ENCODE measurements at regions not wholly inside any gene's neighbourhood (a gene's known extent, or its start where the extent isn't known, plus 50 kb on each side); places are given as distances from the start of the nearest gene placed in this dataset.
"Not testable (repeated sequence)": the region's sequence is repeated elsewhere in the genome, so short reads cannot be mapped to it uniquely, and the experiment has no call there.

DNA sequence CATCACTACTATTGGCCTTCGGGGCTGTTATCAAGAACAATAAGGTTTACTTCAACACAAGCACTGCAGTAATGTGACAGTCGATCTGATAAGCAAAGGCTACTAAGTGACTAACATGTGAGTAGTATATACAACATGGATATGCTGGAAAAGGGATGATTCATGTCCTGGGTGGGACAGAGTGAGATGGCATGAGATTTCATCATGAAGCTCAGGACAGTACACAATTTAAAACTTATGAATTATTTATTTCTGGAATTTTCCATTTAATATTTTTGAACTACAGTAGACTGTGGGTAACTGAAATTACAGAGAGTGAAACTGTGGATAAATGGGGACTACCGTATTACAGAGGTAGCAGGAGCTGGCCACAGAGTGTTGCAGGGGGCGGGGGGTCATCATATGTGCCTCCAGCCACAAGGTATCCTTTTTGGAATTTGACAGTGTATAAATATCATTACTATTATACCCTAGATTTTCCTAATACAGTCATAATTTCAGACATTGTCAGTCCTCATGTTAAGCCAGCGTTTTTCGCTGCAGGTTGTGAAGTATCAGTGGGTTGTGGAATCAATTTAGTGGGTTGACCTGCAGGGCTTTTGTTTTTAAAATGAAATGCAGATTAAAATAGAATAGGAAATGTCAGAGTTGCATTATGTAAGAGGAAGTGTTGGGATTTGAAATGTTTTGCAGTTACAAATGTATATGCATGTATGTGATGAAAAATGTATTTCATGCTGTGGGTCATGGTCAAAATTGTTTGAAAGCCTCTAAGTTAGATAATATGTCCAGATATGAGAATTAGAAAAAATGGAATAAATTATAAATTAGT lies 148.0 kb upstream of the NUDT4 start:
- H3K27ac ChIP-seq, result no peak overlapping the region
- no peak overlapping the region for H3K4me3 ChIP-seq
- no peak overlapping the region for H3K9ac ChIP-seq

DNA sequence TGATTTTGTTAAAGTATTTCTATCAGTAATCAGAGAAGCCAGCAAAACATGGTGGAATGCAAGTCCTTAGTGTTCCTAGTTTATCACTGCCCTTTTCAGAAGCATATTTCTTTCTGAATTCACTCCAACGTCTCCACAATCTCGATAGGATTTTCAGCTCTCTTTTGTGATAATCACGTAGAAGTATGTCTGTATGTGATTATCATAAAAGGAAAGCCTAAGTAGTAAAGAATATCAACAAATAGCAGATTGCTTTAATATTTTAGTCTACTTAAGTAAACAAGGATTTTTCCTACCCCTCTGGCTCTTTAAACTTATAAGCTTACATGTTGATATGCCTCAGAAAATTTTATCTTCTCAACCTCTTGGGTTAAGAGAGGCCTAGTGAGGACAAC lies 147.4 kb upstream of the NUDT4 start:
- no peak for TF ChIP-seq Cebpa-rat (IDR thresholded peaks at IDR 0.05)
- no peak overlapping the region for H3K9ac ChIP-seq
- no peak overlapping the region for H3K27ac ChIP-seq
- H3K9me3 ChIP-seq, result no peaks in the 10 kb centered on the region
- no peak overlapping the region for H3K4me2 ChIP-seq
- no peaks in the 10 kb centered on the region for H3K27me3 ChIP-seq
- H3K4me1 ChIP-seq, result no peaks in the 10 kb centered on the region
- no peaks in the 10 kb centered on the region for H4K20me1 ChIP-seq
- no peak overlapping the region for H3K4me3 ChIP-seq
- H3K36me3 ChIP-seq, result no peaks in the 10 kb centered on the region

More for the DNA sequence above, 148.0 kb upstream of the NUDT4 start:
- Histone ChIP-seq H3K4me2 (no peak overlapping the region), H3K36me3 (no peaks in the 10 kb centered on the region), H4K20me1 (no peaks in the 10 kb centered on the region), H3K4me1 (no peaks in the 10 kb centered on the region), H3K9me3 (no peaks in the 10 kb centered on the region), H3K27me3 (no peaks in the 10 kb centered on the region)
- no peak for TF ChIP-seq Cebpa-rat (IDR thresholded peaks at IDR 0.05)

DNA sequence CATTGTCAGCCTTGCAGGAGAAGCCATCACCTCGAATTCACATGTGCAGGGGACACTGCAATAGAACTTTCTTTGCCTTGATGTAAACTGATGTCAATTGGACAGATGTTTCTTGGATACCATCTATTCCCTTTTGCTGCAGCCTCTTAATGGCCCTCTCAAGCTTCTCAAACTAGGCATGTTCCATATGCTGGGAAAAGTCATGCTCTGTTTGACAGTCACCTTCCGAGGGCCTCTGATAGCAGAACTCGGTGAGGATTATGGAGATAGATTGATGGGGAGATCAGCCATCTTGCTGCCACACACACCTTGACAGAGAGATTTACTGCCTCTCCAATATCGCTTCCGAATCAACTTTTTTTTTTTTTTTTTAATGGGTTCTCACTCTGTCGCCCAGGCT lies 145.8 kb upstream of the NUDT4 start:
- Histone ChIP-seq H3K27me3 (no peaks in the 10 kb centered on the region), H3K4me3 (no peak overlapping the region), H4K20me1 (no peaks in the 10 kb centered on the region), H3K9ac (no peak overlapping the region), H3K9me3 (peaks cover 1% of the 10 kb centered on the region; the same call in 1 of the 2 replicates), H3K36me3 (no peaks in the 10 kb centered on the region), H3K27ac (no peak overlapping the region), H3K4me1 (no peaks in the 10 kb centered on the region), H3K4me2 (no peak overlapping the region)
- TF ChIP-seq Cebpa-rat (IDR thresholded peaks at IDR 0.05), result no peak

DNA sequence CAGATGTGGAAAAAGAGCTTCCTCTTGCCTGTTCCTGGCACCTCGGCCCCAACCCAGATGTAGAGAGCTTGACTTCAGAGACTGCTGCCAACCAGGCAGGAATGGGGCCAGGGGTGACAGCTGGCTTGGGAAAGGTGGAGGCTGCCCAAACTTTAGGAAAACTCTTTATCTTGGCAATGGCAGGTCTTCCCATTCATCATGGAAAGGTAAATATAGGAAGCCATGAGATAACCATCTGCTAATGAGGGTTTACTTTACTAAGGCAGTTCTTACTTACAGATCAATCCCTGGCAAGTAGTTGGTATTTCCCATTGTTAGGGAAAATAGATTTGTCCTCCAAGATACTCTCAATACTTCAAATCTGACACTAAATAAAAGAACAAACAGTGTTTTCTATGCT lies 143.1 kb upstream of the NUDT4 start:
- no peak overlapping the region for H3K4me2 ChIP-seq
- H3K9ac ChIP-seq, result no peak overlapping the region
- H4K20me1 ChIP-seq, result no peaks in the 10 kb centered on the region
- H3K36me3 ChIP-seq, result no peaks in the 10 kb centered on the region
- no peaks in the 10 kb centered on the region for H3K27me3 ChIP-seq
- no peak for TF ChIP-seq Cebpa-rat (IDR thresholded peaks at IDR 0.05)
- no peak overlapping the region for H3K4me3 ChIP-seq
- H3K27ac ChIP-seq, result no peak overlapping the region
- H3K4me1 ChIP-seq, result no peaks in the 10 kb centered on the region
- peaks cover 21% of the 10 kb centered on the region for H3K9me3 ChIP-seq

DNA sequence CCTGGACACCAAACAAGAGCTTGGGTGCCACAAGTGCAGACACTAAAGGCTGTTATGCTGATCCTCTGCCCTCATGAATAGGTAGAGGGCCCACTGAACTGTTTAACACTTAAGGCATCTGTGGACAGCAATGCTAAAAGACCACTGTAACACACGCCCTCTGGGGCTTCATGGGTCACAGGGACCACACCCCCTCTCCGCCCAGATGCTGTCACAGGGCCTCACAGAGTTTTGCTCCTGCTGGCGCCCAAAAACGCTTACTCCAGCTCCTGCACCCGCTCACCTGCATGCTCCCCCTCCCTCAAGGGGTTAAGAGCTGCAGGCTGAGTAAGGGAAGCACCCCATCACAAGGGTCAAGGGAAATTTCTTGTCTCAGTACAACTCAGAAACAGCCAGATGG lies 141.8 kb upstream of the NUDT4 start:
- H3K9ac ChIP-seq, result no peak overlapping the region
- no peaks in the 10 kb centered on the region for H3K36me3 ChIP-seq
- no peak for TF ChIP-seq Cebpa-rat (IDR thresholded peaks at IDR 0.05)
- no peak overlapping the region for H3K4me3 ChIP-seq
- peaks cover 28% of the 10 kb centered on the region for H3K9me3 ChIP-seq
- H3K4me2 ChIP-seq, result no peak overlapping the region
- no peak overlapping the region for H3K27ac ChIP-seq
- H3K4me1 ChIP-seq, result no peaks in the 10 kb centered on the region
- H4K20me1 ChIP-seq, result no peaks in the 10 kb centered on the region
- no peaks in the 10 kb centered on the region for H3K27me3 ChIP-seq

DNA sequence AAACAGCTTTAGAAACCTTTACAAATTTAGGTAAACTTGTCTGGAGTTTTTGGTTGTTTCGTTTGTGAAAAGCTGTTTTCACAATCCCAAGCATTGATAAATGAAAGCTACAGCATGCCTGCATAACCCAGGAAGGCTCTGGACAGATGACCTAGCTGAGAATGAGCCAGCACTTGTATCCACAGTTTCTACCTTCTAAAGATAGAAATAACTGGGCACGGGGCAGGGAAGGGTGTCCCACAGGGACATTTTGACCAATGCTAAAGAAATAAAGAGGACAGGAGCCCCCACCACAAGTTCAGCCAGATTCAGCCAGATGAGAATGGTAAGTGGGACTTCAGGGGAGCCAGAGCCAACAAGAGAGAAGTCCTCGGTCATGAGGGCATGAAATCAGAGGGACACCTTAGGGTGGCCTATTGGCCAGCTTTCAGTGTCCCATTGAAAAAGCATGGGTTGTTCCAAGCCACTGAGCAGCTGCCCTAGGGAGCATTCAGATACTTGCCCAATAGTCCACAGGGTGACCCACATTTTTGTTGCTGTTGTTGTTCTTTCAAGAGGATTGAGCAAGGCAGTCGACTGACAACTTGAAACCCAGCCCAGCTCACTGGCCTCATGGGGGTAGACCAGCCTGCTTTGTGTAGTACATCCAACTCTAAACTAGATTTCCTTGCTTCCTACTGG lies 140.3 kb upstream of the NUDT4 start:
- H3K4me1 ChIP-seq, result no peaks in the 10 kb centered on the region
- no peaks in the 10 kb centered on the region for H4K20me1 ChIP-seq
- no peak overlapping the region for H3K27ac ChIP-seq
- H3K27me3 ChIP-seq, result no peaks in the 10 kb centered on the region
- no peak overlapping the region for H3K4me2 ChIP-seq
- H3K4me3 ChIP-seq, result no peak overlapping the region
- TF ChIP-seq Cebpa-rat (IDR thresholded peaks at IDR 0.05), result no peak
- H3K9ac ChIP-seq, result no peak overlapping the region
- peaks cover 28% of the 10 kb centered on the region for H3K9me3 ChIP-seq
- no peaks in the 10 kb centered on the region for H3K36me3 ChIP-seq

DNA sequence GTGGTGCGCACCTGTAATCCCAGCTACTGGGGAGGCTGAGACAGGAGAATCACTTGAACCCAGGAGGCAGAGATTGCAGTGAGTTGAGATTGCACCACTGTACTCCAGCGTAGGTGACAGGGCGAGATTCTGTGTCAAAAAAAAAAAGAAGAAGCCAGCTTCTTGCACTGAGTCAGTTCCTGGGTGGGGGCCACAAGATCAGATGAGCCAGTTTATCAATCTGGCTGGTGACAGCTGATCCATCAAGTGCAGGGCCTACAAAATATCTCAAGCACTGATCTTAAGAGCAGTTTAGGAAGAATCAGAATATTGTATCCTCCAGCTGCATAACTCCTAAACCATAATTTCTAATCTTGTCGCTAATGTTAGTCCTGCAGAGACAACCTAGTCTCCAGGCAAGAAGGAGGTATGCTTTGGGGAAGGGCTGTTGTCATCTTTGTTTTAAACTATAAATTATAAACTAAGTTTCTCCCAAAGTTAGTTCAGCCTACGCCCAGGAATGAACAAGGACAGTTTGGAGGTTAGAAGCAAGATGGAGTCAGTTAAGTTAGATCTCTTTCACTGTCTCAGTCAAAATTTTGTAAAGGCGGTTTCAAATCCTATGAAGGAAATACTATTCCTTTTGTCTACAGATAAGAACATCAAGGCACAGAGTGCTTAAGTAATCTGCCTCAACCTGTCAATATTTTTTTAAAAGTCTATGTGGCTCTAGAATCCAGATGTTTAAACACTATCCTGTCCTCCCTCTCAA lies 139.0 kb upstream of the NUDT4 start:
- H3K36me3 ChIP-seq, H3K4me3 ChIP-seq, H3K27ac ChIP-seq, H3K9ac ChIP-seq, H3K4me1 ChIP-seq, H3K4me2 ChIP-seq, H4K20me1 ChIP-seq, H3K27me3 ChIP-seq: not testable (repeated sequence)
- peaks cover 28% of the 10 kb centered on the region for H3K9me3 ChIP-seq

DNA sequence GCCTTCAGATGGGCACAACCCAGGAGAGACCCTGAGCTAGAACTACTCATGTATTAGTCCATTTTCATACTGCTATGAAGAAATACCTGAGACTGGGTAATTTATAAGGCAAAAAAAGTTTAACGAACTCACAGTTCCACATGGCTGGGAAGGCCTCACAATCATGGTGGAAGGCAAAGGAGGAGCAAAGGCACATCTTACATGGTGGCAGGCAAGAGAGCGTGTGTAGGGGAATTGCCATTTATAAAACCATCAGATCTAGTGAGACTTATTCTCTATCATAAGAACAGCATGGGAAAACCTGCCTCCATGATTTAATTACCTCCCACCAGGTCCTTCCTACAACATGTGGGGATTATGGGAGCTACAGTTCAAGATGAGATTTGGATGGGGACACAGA lies 137.9 kb upstream of the NUDT4 start:
- not testable (repeated sequence) for H3K4me2 ChIP-seq, H3K27ac ChIP-seq, H4K20me1 ChIP-seq, H3K4me3 ChIP-seq, H3K9ac ChIP-seq, H3K4me1 ChIP-seq, H3K36me3 ChIP-seq, H3K27me3 ChIP-seq
- H3K9me3 ChIP-seq, result peaks cover 28% of the 10 kb centered on the region

DNA sequence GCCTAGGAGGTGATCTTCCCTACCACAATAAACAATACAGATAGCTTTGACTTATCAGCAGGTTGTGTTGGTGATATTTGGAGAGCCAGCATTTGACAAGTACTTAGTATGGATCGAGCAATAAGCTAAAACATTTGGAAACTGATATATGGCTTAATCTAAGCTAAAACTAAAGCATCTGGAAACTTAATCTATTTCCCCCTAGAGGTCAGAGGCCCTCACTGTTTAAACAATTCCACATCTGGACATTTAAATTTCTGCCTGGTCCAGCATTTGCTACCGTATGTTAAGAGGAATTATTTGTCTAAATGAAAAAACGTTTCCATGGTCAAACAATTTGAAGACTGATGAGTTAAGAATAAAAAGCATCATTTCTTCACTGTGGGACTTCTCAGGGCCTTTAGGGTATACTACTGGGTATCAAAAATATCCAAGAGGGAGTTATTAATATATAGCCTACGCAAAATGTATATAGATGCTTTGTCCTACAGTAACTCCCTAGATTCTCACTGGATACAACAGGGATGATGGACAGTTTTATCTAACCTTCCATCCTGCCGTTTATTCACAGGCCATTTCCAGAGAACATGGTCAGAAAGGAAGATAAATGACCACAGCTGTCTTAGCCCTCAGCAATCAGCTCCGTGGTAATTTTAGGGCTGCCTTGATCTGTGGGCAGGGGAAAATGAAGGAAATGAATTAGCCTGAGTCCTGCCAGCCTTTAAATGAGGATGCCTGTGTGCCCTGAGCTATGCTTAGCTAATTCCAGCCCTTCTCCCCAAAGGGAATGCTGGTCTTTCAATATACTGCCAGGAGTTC lies 135.4 kb upstream of the NUDT4 start:
- no peak for TF ChIP-seq Cebpa-rat (IDR thresholded peaks at IDR 0.05)
- Histone ChIP-seq H3K9me3 (peaks cover 23% of the 10 kb centered on the region), H3K9ac (no peak overlapping the region), H3K36me3 (no peaks in the 10 kb centered on the region), H3K4me3 (no peak overlapping the region), H3K4me1 (no peaks in the 10 kb centered on the region), H3K4me2 (no peak overlapping the region), H3K27ac (no peak overlapping the region), H4K20me1 (no peaks in the 10 kb centered on the region), H3K27me3 (no peaks in the 10 kb centered on the region)

Measured in BLaER1 (cell line).